IPS-18a (cell line): ENCODE measurements at regions not wholly inside any gene's neighbourhood (a gene's known extent, or its start where the extent isn't known, plus 50 kb on each side); places are given as distances from the start of the nearest gene placed in this dataset.

Experiments used
- H3K27ac ChIP-seq: one replicate; pipeline ENCODE4 v1.5.1; 2013; ENCODE audit warnings: low read length
- H3K27me3 ChIP-seq: one replicate; pipeline ENCODE4 v1.6.1; 2013; ENCODE audit warnings: mild to moderate bottlenecking, low read length; ENCODE audit not compliant: control insufficient read depth, insufficient read depth
- H3K36me3 ChIP-seq: one replicate; pipeline ENCODE4 v1.6.1; 2013; ENCODE audit warnings: low read depth, low read length; ENCODE audit not compliant: control insufficient read depth
- H3K4me1 ChIP-seq: one replicate; pipeline ENCODE4 v1.6.1; 2013; ENCODE audit warnings: low read depth, low read length; ENCODE audit not compliant: control insufficient read depth
- H3K4me3 ChIP-seq: one replicate; pipeline ENCODE4 v1.5.1; 2013; ENCODE audit warnings: low read length
- H3K9ac ChIP-seq: one replicate; pipeline ENCODE4 v1.6.1; 2013; ENCODE audit warnings: mild to moderate bottlenecking, low read length, moderate library complexity
- H3K9me3 ChIP-seq: one replicate; pipeline ENCODE4 v1.6.1; 2013; ENCODE audit warnings: low read depth, low read length; ENCODE audit not compliant: control insufficient read depth

GRCh38 chr11:92865352-92865751 lies 104.1 kb upstream of the MTNR1B start:
- Histone ChIP-seq H3K9ac (no peak overlapping the region), H3K27me3 (no peaks in the 10 kb centered on the region), H3K9me3 (no peaks in the 10 kb centered on the region), H3K4me3 (no peak overlapping the region), H3K27ac (no peak overlapping the region), H3K36me3 (no peaks in the 10 kb centered on the region), H3K4me1 (no peaks in the 10 kb centered on the region)

GRCh38 chr11:92866679-92867282 lies 102.7 kb upstream of the MTNR1B start:
- H3K27ac ChIP-seq, result no peak overlapping the region
- H3K9me3 ChIP-seq, result no peaks in the 10 kb centered on the region
- H3K27me3 ChIP-seq, result no peaks in the 10 kb centered on the region
- no peak overlapping the region for H3K4me3 ChIP-seq
- H3K4me1 ChIP-seq, result no peaks in the 10 kb centered on the region
- no peak overlapping the region for H3K9ac ChIP-seq
- no peaks in the 10 kb centered on the region for H3K36me3 ChIP-seq

- H3K27me3 ChIP-seq, result no peaks in the 10 kb centered on the region
- no peak overlapping the region for H3K9ac ChIP-seq
- H3K27ac ChIP-seq, result no peak overlapping the region
- no peaks in the 10 kb centered on the region for H3K36me3 ChIP-seq
- no peaks in the 10 kb centered on the region for H3K4me1 ChIP-seq
- no peaks in the 10 kb centered on the region for H3K9me3 ChIP-seq
- no peak overlapping the region for H3K4me3 ChIP-seq
These were observed 101.4 kb upstream of the MTNR1B start for GRCh38 chr11:92867913-92868619.

GRCh38 chr11:92869716-92870115 lies 99.7 kb upstream of the MTNR1B start:
- Histone ChIP-seq H3K27me3 (no peaks in the 10 kb centered on the region), H3K27ac (no peak overlapping the region), H3K4me1 (no peaks in the 10 kb centered on the region), H3K4me3 (no peak overlapping the region), H3K36me3 (no peaks in the 10 kb centered on the region), H3K9ac (no peak overlapping the region), H3K9me3 (no peaks in the 10 kb centered on the region)

- Histone ChIP-seq H3K4me1 (no peaks in the 10 kb centered on the region), H3K9ac (no peak overlapping the region), H3K9me3 (no peaks in the 10 kb centered on the region), H3K27me3 (no peaks in the 10 kb centered on the region), H3K27ac (no peak overlapping the region), H3K4me3 (no peak overlapping the region), H3K36me3 (no peaks in the 10 kb centered on the region)
These were observed 99.1 kb upstream of the MTNR1B start for GRCh38 chr11:92870196-92870832.

- Histone ChIP-seq H3K27ac (no peak overlapping the region), H3K9ac (no peak overlapping the region), H3K36me3 (no peaks in the 10 kb centered on the region), H3K4me1 (no peaks in the 10 kb centered on the region), H3K27me3 (no peaks in the 10 kb centered on the region), H3K4me3 (no peak overlapping the region), H3K9me3 (no peaks in the 10 kb centered on the region)
These were observed 95.9 kb upstream of the MTNR1B start for GRCh38 chr11:92873551-92873950.

- Histone ChIP-seq H3K4me3 (no peak overlapping the region), H3K27ac (no peak overlapping the region), H3K4me1 (peaks cover 2% of the 10 kb centered on the region), H3K36me3 (no peaks in the 10 kb centered on the region), H3K27me3 (no peaks in the 10 kb centered on the region), H3K9ac (no peak overlapping the region), H3K9me3 (no peaks in the 10 kb centered on the region)
These were observed 94.0 kb upstream of the MTNR1B start for GRCh38 chr11:92875473-92875872.

- no peaks in the 10 kb centered on the region for H3K36me3 ChIP-seq
- H3K27ac ChIP-seq, result no peak overlapping the region
- no peaks in the 10 kb centered on the region for H3K9me3 ChIP-seq
- peaks cover 3% of the 10 kb centered on the region for H3K4me1 ChIP-seq
- H3K27me3 ChIP-seq, result no peaks in the 10 kb centered on the region
- H3K9ac ChIP-seq, result no peak overlapping the region
- no peak overlapping the region for H3K4me3 ChIP-seq
These were observed 90.4 kb upstream of the MTNR1B start for GRCh38 chr11:92879086-92879485.

GRCh38 chr11:92880381-92880780 lies 89.1 kb upstream of the MTNR1B start:
- H3K27ac ChIP-seq, result no peak overlapping the region
- H3K27me3 ChIP-seq, result no peaks in the 10 kb centered on the region
- no peak overlapping the region for H3K4me3 ChIP-seq
- no peaks in the 10 kb centered on the region for H3K9me3 ChIP-seq
- no peaks in the 10 kb centered on the region for H3K36me3 ChIP-seq
- no peak overlapping the region for H3K9ac ChIP-seq
- peaks cover 3% of the 10 kb centered on the region for H3K4me1 ChIP-seq

- H3K27me3 ChIP-seq, result no peaks in the 10 kb centered on the region
- H3K9me3 ChIP-seq, result no peaks in the 10 kb centered on the region
- no peaks in the 10 kb centered on the region for H3K36me3 ChIP-seq
- H3K27ac ChIP-seq, result no peak overlapping the region
- H3K4me1 ChIP-seq, result peaks cover 3% of the 10 kb centered on the region
- no peak overlapping the region for H3K4me3 ChIP-seq
- H3K9ac ChIP-seq, result no peak overlapping the region
These were observed 87.5 kb upstream of the MTNR1B start for GRCh38 chr11:92881940-92882450.

- no peaks in the 10 kb centered on the region for H3K27me3 ChIP-seq
- H3K9ac ChIP-seq, result no peak overlapping the region
- H3K9me3 ChIP-seq, result no peaks in the 10 kb centered on the region
- peaks cover 3% of the 10 kb centered on the region for H3K4me1 ChIP-seq
- H3K4me3 ChIP-seq, result no peak overlapping the region
- no peaks in the 10 kb centered on the region for H3K36me3 ChIP-seq
- H3K27ac ChIP-seq, result no peak overlapping the region
These were observed 86.4 kb upstream of the MTNR1B start for GRCh38 chr11:92882828-92883611.
